Neural cell (in vitro differentiated cells): ENCODE measurements at regions not wholly inside any gene's neighbourhood (a gene's known extent, or its start where the extent isn't known, plus 50 kb on each side); places are given as distances from the start of the nearest gene placed in this dataset.

Experiments used
- H2AFZ ChIP-seq: fragments of 200-600, 300-800 bp; sonication (generic), shearing (Covaris generic); 2 replicates; pipeline ENCODE4 v1.6.0; 2014; ENCODE audit warnings: low read depth, mild to moderate bottlenecking, antibody characterized with exemption, low read length, moderate library complexity
- H3F3A ChIP-seq: fragments of 200-600 bp; shearing (Covaris generic); 2 replicates; pipeline ENCODE4 v1.6.1; 2016; ENCODE audit warnings: mild to moderate bottlenecking, moderate library complexity, mixed read lengths, antibody characterized with exemption, low read length; ENCODE audit not compliant: insufficient read depth, poor library complexity, severe bottlenecking
- H3K27ac ChIP-seq: fragments of 200-600, 300-800 bp; sonication (generic), shearing (Covaris generic); 2 replicates; pipeline ENCODE4 v1.5.1; 2014; ENCODE audit warnings: mild to moderate bottlenecking, low read length, moderate library complexity
- H3K27me3 ChIP-seq: fragments of 300-800, 200-600 bp; sonication (generic), shearing (Covaris generic); 2 replicates; pipeline ENCODE4 v1.6.0; 2014; ENCODE audit warnings: mild to moderate bottlenecking, low read depth, low read length, moderate library complexity; ENCODE audit not compliant: insufficient read depth
- H3K36me3 ChIP-seq: fragments of 300-800, 200-600 bp; sonication (generic), shearing (Covaris generic); 2 replicates; pipeline ENCODE4 v1.5.1; 2014; ENCODE audit warnings: mild to moderate bottlenecking, antibody characterized with exemption, low read length, moderate library complexity; ENCODE audit not compliant: insufficient read depth
- H3K4me2 ChIP-seq: fragments of 300-800, 200-600 bp; sonication (generic), shearing (Covaris generic); 2 replicates; pipeline ENCODE4 v1.6.0; 2014; ENCODE audit warnings: mild to moderate bottlenecking, low read length
- H3K4me3 ChIP-seq: fragments of 300-800, 200-600 bp; sonication (generic), shearing (Covaris generic); 2 replicates; pipeline ENCODE4 v1.5.1; 2014; ENCODE audit warnings: mild to moderate bottlenecking, low read length, moderate library complexity
- H3K79me2 ChIP-seq: fragments of 200-600 bp; shearing (Covaris generic); replicated peaks from 2 replicates; pipeline ENCODE4 v1.6.0; 2014; ENCODE audit warnings: mild to moderate bottlenecking, low read length, moderate library complexity; ENCODE audit not compliant: insufficient read depth
- H3K9ac ChIP-seq: fragments of 300-800, 200-600 bp; sonication (generic), shearing (Covaris generic); 2 replicates; pipeline ENCODE4 v1.6.1; 2016; ENCODE audit warnings: mild to moderate bottlenecking, low read length, mixed read lengths
- H3K9me2 ChIP-seq: fragments of 200-600 bp; shearing (Covaris generic); 2 replicates; pipeline ENCODE4 v1.6.1; 2016; ENCODE audit warnings: mild to moderate bottlenecking, low read length, mixed read lengths; ENCODE audit not compliant: insufficient read depth
- H3K9me3 ChIP-seq: fragments of 200-600, 300-800 bp; sonication (generic), shearing (Covaris generic); 2 replicates; pipeline ENCODE4 v1.6.1; 2016; ENCODE audit warnings: mild to moderate bottlenecking, mixed run types, low read length, moderate library complexity, mixed read lengths
- H4K20me1 ChIP-seq: fragments of 200-600 bp; shearing (Covaris generic); 2 replicates; pipeline ENCODE4 v1.6.1; 2016; ENCODE audit warnings: mild to moderate bottlenecking, mixed run types; ENCODE audit not compliant: insufficient read depth
- CTCF ChIP-seq: fragments of 450-650 bp; IDR thresholded peaks from 2 replicates; pipeline ENCODE4 v1.5.1; 2014; ENCODE audit warnings: antibody characterized with exemption, mild to moderate bottlenecking, moderate library complexity; ENCODE audit not compliant: poor library complexity, severe bottlenecking
- EP300 ChIP-seq: fragments of 450-650 bp; conservative IDR thresholded peaks from 2 replicates; pipeline ENCODE4 v1.6.1; 2014; ENCODE audit warnings: antibody characterized with exemption, mild to moderate bottlenecking, moderate library complexity; ENCODE audit not compliant: poor library complexity, severe bottlenecking
- EZH2 ChIP-seq: fragments of 200-600, 300-800 bp; shearing (Covaris generic), sonication (generic); IDR thresholded peaks from 2 replicates; pipeline ENCODE4 v1.6.1; 2014; ENCODE audit warnings: antibody characterized with exemption, low read length, borderline replicate concordance, mild to moderate bottlenecking; ENCODE audit not compliant: insufficient read depth, poor library complexity, severe bottlenecking
- MXI1 ChIP-seq: fragments of 450-650 bp; conservative IDR thresholded peaks from 2 replicates; pipeline ENCODE4 v1.6.1; 2014; ENCODE audit warnings: antibody characterized with exemption, mild to moderate bottlenecking; ENCODE audit not compliant: poor library complexity, severe bottlenecking
- POLR2AphosphoS5 ChIP-seq: IDR thresholded peaks from 2 replicates; pipeline ENCODE4 v1.6.1; 2012
- RAD21 ChIP-seq: fragments of 450-650 bp; conservative IDR thresholded peaks from 2 replicates; pipeline ENCODE4 v1.6.1; 2014; ENCODE audit warnings: antibody characterized with exemption, mild to moderate bottlenecking, moderate library complexity
- REST ChIP-seq: IDR thresholded peaks from 2 replicates; pipeline ENCODE4 v1.6.1; 2012; ENCODE audit warnings: borderline replicate concordance
- SMC3 ChIP-seq: fragments of 450-650 bp; conservative IDR thresholded peaks from 2 replicates; pipeline ENCODE4 v1.6.1; 2014; ENCODE audit warnings: antibody characterized with exemption, mild to moderate bottlenecking, moderate library complexity; ENCODE audit not compliant: poor library complexity
- TAF1 ChIP-seq: IDR thresholded peaks from 2 replicates; pipeline ENCODE4 v1.6.1; 2012; ENCODE audit warnings: low read depth

DNA sequence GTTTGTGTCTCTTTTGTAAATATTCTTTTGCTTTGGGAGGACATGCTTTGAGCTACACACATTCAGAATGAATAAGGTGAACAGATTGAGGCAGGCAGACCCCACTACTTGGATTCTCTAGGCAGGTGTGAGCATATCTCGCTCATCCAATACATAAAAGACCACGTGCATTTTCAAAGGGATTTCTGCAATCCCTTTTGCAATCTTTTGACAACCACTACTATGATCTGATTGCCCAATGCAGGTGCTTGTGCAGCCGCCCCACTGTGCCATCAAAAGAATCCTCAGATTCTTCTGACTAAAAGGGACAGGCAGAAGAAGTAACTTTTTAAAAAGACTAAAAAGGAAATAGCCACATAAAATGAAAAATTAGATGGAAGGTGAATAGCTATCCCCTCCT, 341.4 kb downstream of the BMP4 start:
- no peaks in the 10 kb centered on the region for H3K27me3 ChIP-seq
- H3K9ac ChIP-seq, result no peak overlapping the region
- no peak overlapping the region for H3K4me2 ChIP-seq
- H3K36me3 ChIP-seq, result no peaks in the 10 kb centered on the region
- no peak overlapping the region for H3K4me3 ChIP-seq
- no peaks in the 10 kb centered on the region for H3K9me3 ChIP-seq
- no peaks in the 10 kb centered on the region for H4K20me1 ChIP-seq
- no peaks in the 10 kb centered on the region for H3K9me2 ChIP-seq
- no peaks in the 10 kb centered on the region for H3F3A ChIP-seq
- H3K27ac ChIP-seq, result no peak overlapping the region
- no peak overlapping the region for H2AFZ ChIP-seq
- no peaks in the 10 kb centered on the region for H3K79me2 ChIP-seq
- TF ChIP-seq TAF1 (no peak), REST (no peak), EZH2 (no peak), CTCF (no peak)

DNA sequence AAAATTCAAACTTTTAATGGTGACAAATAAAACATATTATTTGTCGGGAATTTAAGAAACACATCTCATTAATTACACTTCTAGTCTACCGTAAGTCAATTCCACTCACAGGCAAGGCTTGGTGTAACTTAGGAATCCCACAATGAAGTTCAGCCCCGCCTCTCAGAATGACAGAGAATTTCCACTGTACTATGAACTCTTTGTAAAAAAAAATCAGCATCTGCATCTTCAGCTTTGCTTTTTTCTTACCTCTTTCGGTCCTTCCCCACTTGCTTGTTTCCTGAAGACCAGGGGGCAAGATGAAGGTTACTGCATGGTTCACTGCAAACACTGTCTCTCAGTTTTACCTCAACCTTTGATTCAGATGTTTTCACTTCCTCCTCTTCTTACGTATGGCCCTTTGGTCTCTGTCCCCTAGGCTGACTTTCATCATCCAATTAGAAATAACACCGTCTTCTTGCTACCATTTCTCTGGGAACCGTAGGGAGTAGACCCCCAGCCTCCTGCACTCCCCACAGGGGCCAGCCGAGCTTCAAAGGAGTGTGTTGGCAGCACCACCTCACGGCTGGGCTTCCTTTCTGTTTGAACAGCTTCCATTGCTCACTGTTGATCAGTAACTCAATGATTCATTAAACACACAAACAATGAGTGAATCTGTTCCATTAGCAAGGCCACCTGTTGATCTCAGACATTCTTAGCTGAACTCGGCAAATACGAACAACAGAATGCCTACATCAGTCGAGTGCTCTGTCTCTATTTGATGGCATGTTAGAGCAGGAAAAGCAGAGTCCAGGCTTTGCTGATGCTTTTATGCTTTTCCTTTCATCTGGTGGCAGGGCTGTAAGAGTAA, 343.0 kb downstream of the BMP4 start:
- no peak overlapping the region for H2AFZ ChIP-seq
- H3K4me3 ChIP-seq, result no peak overlapping the region
- H3K79me2 ChIP-seq, result no peaks in the 10 kb centered on the region
- TF ChIP-seq EP300 (no peak), REST (no peak), TAF1 (no peak), SMC3 (no peak), MXI1 (no peak), CTCF (no peak), RAD21 (no peak), POLR2AphosphoS5 (no peak), EZH2 (no peak)
- no peaks in the 10 kb centered on the region for H4K20me1 ChIP-seq
- no peaks in the 10 kb centered on the region for H3F3A ChIP-seq
- no peaks in the 10 kb centered on the region for H3K9me2 ChIP-seq
- H3K9me3 ChIP-seq, result no peaks in the 10 kb centered on the region
- H3K27me3 ChIP-seq, result no peaks in the 10 kb centered on the region
- H3K4me2 ChIP-seq, result no peak overlapping the region
- no peak overlapping the region for H3K27ac ChIP-seq
- H3K9ac ChIP-seq, result no peak overlapping the region
- H3K36me3 ChIP-seq, result no peaks in the 10 kb centered on the region
